Panc1 (cell line): ENCODE measurements at regions not wholly inside any gene's neighbourhood (a gene's known extent, or its start where the extent isn't known, plus 50 kb on each side); places are given as distances from the start of the nearest gene placed in this dataset.

Experiments used
- ATAC-seq: fragments of 200-7000 bp; cut with Tn5 transposase; 2 replicates; pipeline ENCODE4 v1.9.1; 2020; ENCODE audit warnings: mild to moderate bottlenecking, moderate library complexity
- BruUV-seq: library from RNA; stranded (reverse); fragments of 400-500 nt; replicated peaks from 2 replicates; lab custom pipeline; 2021; lab: Mats Ljungman, UMichigan
- CTCF ChIA-PET: fragments of 300-600 bp; sonication (Branson Sonifier 250); formaldehyde crosslinking; loops from one replicate; lab custom pipeline; 2022; ENCODE audit warnings: antibody characterized with exemption; lab: Charles Lee
- POLR2A ChIA-PET: fragments of 300-600 bp; sonication (Branson Sonifier 250); formaldehyde crosslinking; loops from one replicate; lab custom pipeline; 2022; ENCODE audit warnings: antibody characterized with exemption; lab: Charles Lee
- DNase-seq: peaks from one replicate; pipeline ENCODE4 v3.0.0-alpha.2; 2010; ENCODE audit warnings: low read depth, low spot score
- H3K27ac ChIP-seq: 2 replicates; pipeline ENCODE4 v1.5.1; 2011; ENCODE audit warnings: mild to moderate bottlenecking, low read length, inconsistent platforms
- H3K27me3 ChIP-seq: fragments of 200-500 bp; sonication (Bioruptor generic); 2 replicates; pipeline ENCODE4 v1.6.0; 2014; ENCODE audit warnings: low read length, inconsistent platforms; ENCODE audit not compliant: control insufficient read depth, insufficient read depth
- H3K36me3 ChIP-seq: fragments of 200-500 bp; sonication (Bioruptor generic); 2 replicates; pipeline ENCODE4 v1.5.1; 2014; ENCODE audit warnings: inconsistent platforms, mild to moderate bottlenecking, low read length, moderate library complexity; ENCODE audit not compliant: control insufficient read depth, insufficient read depth
- H3K4me1 ChIP-seq: 2 replicates; pipeline ENCODE4 v1.5.1; 2011; ENCODE audit warnings: inconsistent platforms, mild to moderate bottlenecking, low read length, moderate library complexity; ENCODE audit not compliant: control insufficient read depth, insufficient read depth
- H3K4me3 ChIP-seq, 2 experiments: 2 replicates each; pipeline ENCODE4 v1.5.1; 2011 to 2012; ENCODE audit warnings: low read depth in 2 of 2, low read length in 2 of 2, mild to moderate bottlenecking in 2 of 2, inconsistent platforms in 1 of 2, moderate library complexity in 1 of 2
- H3K9me3 ChIP-seq: fragments of 200-500 bp; sonication (Bioruptor generic); 2 replicates; pipeline ENCODE4 v1.5.1; 2014; ENCODE audit warnings: low read depth, mild to moderate bottlenecking, inconsistent platforms, low read length, moderate library complexity; ENCODE audit not compliant: control insufficient read depth, insufficient read depth
- CTCF ChIP-seq: fragments of 450-650 bp; IDR thresholded peaks from 2 replicates; pipeline ENCODE4 v1.5.1; 2017; ENCODE audit warnings: mild to moderate bottlenecking
- POLR2AphosphoS5 ChIP-seq: IDR thresholded peaks from 2 replicates; pipeline ENCODE4 v1.6.1; 2012; ENCODE audit warnings: mild to moderate bottlenecking, low read depth, low read length, moderate library complexity
- REST ChIP-seq, 2 experiments: IDR thresholded peaks; 2 replicates each; pipeline ENCODE4 v1.6.1; 2011 to 2012; ENCODE audit warnings: low read depth in 2 of 2, control low read depth in 1 of 2, low read length in 1 of 2, mild to moderate bottlenecking in 1 of 2, moderate library complexity in 1 of 2; ENCODE audit not compliant: insufficient read depth in 1 of 2
- SIN3A ChIP-seq: IDR thresholded peaks from 2 replicates; pipeline ENCODE4 v1.6.1; 2012; ENCODE audit warnings: low read depth, mild to moderate bottlenecking, low read length, moderate library complexity, borderline replicate concordance; ENCODE audit not compliant: insufficient read depth
- TCF7L2 ChIP-seq: IDR thresholded peaks from 2 replicates; pipeline ENCODE4 v1.6.1; 2011; ENCODE audit warnings: mild to moderate bottlenecking, low read depth, low read length, inconsistent platforms
- in situ Hi-C: cut with HindIII; loops from 2 replicates; pipeline ENCODE4 v1.10.0; 2016; ENCODE audit warnings: low sequenced_read_pairs, low pct_unique_long_range_greater_than_20kb
- intact Hi-C: fragments of 100-400 bp; cut with micrococcal nuclease; formaldehyde crosslinking; loops from one replicate; pipeline ENCODE4 v1.10.0; 2022; ENCODE audit not compliant: unreplicated experiment

GRCh38 chr1:36622741-36623648 lies 140.3 kb upstream of the CSF3R start:
- no peak for TF ChIP-seq REST (IDR thresholded peaks at IDR 0.05; ENCODE audit: insufficient read depth in 1 of 2, low read depth in 2 of 2, low read length in 1 of 2)
- TF ChIP-seq POLR2AphosphoS5: no peak
- TF ChIP-seq SIN3A: no peak
- no peak for TF ChIP-seq CTCF
- TF ChIP-seq TCF7L2: no peak
- no TSS peak for BruUV-seq
- POLR2A ChIA-PET: interaction anchor here (0.6 kb wide), 1 partner anchor 153 kb away, joined by 4 read pairs; no protein-coding TSS in a partner anchor

GRCh38 chr1:36621531-36621930 lies 138.8 kb upstream of the CSF3R start:
- Histone ChIP-seq H3K4me1 (no peaks in the 10 kb centered on the region), H3K27ac (no peak overlapping the region), H3K27me3 (no peaks in the 10 kb centered on the region), H3K9me3 (peaks cover 5% of the 10 kb centered on the region; the same call in 1 of the 2 replicates), H3K4me3 (no peak overlapping the region), H3K36me3 (no peaks in the 10 kb centered on the region)
- CTCF ChIA-PET: no interaction called here
- in situ Hi-C loops (no loop called here), intact Hi-C loops (no loop called here)
- TF ChIP-seq REST (IDR thresholded peaks at IDR 0.05; ENCODE audit: insufficient read depth in 1 of 2, low read depth in 2 of 2, low read length in 1 of 2) (no peak), POLR2AphosphoS5 (no peak), SIN3A (no peak), CTCF (no peak), TCF7L2 (no peak)
- DNase-seq (no peak), ATAC-seq (no peak)
- no TSS peak for BruUV-seq
- POLR2A ChIA-PET: no interaction called here

More at GRCh38 chr1:36622741-36623648, 140.3 kb upstream of the CSF3R start:
- ATAC-seq (no peak), DNase-seq (no peak)
- no peaks in the 10 kb centered on the region for H3K4me1 ChIP-seq
- H3K27me3 ChIP-seq: no peaks in the 10 kb centered on the region
- H3K36me3 ChIP-seq: no peaks in the 10 kb centered on the region
- H3K27ac ChIP-seq: no peak overlapping the region
- intact Hi-C loops (no loop called here), in situ Hi-C loops (no loop called here)
- CTCF ChIA-PET: no interaction called here
- H3K4me3 ChIP-seq: no peak overlapping the region
- H3K9me3 ChIP-seq: peaks cover 5% of the 10 kb centered on the region; the same call in 1 of the 2 replicates
